Glomerular visceral epithelial cell (primary cell): ENCODE measurements at regions not wholly inside any gene's neighbourhood (a gene's known extent, or its start where the extent isn't known, plus 50 kb on each side); places are given as distances from the start of the nearest gene placed in this dataset.

Experiments used
- DNase-seq: peaks from one replicate; pipeline ENCODE4 v3.0.0-alpha.2; 2016; ENCODE audit errors: extremely low spot score

- DNase-seq: no peak
Measured at GRCh38 chr2:144333143-144333555, 186.8 kb downstream of the ZEB2 start.

DNA sequence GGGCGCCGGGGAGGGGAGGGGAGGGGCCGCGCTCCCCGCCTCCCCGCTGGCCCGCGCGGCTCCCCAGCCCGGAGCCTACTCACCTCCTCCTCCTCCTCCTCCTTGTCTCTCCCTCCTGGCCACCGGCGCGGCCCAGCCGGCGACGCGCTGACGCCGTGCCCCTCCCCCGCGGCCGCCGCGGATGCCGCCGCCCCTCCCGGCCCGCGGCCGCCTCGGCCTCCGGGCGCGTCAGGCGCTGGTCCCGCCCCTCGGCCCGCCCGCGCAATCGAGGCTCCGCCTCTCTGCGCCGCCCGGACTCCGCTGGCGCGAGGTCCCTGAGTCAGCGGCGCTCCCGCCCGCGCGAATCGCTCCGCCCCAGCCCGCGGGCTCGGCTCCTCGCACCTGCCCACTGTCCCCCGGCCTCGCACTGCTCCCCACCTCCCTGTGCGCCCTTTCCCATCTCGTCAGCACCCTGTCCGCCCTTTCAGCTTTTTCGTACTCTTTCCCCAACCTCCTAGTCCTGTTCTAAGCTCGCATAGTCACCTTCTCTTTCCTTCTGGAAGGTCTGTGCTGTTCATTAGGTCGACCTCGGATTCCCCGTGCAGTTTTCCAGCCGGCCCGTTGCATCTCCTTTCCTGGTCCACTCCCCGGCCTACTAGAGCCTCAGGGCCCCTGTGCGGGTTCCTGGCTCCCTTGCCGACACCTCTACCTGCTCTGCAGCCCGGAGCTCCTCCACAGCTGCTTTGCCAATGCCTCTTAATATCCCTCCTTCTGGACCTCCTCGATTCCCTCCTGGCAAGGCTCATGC lies 187.4 kb downstream of the ZEB2 start:
- DNase-seq: peak; percentile 97

- DNase-seq: no peak
Measured at GRCh38 chr2:144331674-144332355, 188.1 kb downstream of the ZEB2 start.

- peak; percentile 23 for DNase-seq
Measured at GRCh38 chr2:144330951-144331673, 188.8 kb downstream of the ZEB2 start.

- no peak for DNase-seq
Measured at GRCh38 chr2:144329472-144329871, 190.4 kb downstream of the ZEB2 start.

GRCh38 chr2:144328938-144329337 lies 191.0 kb downstream of the ZEB2 start:
- DNase-seq: no peak

DNA sequence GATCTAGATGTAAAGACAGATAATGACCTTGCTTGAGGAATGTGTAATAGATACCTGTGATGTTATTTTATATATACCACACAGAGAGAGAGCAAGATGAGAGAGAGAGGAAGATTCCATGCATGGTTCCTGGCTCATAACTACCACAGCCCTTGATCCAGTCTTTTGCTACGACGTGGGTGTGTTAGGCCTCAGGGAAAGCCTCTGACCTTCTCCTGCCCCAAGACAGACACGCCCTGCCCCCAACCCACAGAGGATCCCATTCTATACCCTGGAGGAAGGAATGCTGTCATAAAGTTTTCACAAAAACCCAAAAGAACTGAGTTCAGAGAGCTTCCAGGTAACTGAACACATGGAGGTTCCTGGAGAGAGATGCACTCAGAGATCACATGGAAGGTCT lies 193.1 kb downstream of the ZEB2 start:
- DNase-seq: no peak

GRCh38 chr2:144325086-144325485 lies 194.8 kb downstream of the ZEB2 start:
- peak; percentile 84 for DNase-seq

DNA sequence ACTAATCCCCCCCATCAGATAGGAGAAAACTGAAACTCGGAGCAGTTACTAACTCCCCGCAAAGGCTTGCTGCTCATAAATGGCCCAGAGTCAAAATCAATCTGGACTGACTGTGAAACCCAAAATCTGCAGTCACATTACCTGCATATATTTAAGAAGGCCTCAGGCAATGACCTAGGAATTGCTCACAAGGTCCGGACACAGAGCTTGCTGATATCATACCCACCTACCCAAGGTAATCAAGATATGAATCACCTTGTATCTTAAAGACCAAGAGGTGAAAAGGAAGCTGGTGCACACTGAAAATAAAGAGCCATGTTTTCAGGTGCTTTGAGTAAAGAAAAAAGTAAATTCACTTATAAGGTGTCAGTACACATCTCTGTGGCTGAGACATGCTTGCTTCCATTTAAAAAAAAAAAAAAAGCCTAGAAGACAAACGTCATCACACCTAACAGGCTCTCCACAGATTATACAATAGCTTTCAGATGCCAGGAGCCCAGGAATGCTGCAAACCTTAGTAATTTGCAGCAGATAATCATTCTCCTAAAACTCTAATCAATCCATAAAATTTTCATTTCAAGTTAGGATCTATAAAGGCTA lies 195.4 kb downstream of the ZEB2 start:
- DNase-seq: no peak

- peak; percentile 40 for DNase-seq
Measured at GRCh38 chr2:144323946-144324345, 196.0 kb downstream of the ZEB2 start.

GRCh38 chr2:144322379-144322778 lies 197.5 kb downstream of the ZEB2 start:
- DNase-seq: no peak

DNA sequence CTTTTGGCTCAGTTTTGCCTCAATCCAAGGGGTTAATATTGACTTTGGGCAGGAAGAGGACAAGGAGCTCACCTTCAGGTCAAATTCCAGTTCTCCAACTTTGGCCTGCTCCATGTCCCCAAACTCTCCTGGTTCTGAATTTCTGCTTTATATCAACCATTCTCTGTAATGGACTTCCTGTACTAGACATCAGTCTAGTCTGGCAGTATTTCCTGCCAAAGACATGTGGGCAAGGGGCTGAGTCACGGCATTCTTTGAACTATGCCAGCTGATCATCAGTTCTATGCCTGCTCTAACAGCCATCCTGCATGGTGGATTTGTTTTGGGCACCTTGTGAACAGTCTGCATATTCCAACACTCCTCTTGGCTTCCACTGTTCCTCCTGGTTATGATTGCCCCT lies 199.4 kb downstream of the ZEB2 start:
- peak; percentile 79 for DNase-seq

DNA sequence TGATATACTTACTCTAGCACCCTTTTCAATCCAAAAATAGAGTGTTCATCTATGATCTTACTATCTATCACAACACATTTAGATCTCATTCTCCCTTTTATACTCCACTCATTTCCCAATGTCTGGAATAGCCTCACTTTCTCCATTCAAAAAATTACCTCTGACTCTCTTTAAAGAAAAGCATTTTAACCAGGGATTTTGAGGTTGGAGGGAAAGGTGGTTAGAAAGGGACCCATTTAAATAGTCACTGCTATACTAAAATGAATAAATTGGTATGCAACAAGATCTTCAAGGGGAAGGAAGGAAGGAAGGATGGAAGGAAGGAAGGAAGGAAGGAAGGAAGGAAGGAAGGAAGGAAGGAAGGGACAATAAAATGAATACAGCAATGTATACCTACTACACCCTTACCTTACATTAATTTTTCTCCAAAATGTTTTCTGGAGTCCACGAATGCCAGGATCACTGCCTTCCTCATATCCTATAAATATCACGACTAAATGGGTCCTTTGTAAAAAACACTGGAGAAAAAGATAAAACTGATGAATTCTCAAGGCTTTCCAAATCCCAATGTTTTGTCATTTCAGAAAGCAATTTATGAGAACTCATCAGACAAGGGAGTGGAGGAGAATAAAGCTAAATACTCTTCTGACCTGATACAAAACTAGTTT lies 202.7 kb downstream of the ZEB2 start:
- DNase-seq: no peak

DNA sequence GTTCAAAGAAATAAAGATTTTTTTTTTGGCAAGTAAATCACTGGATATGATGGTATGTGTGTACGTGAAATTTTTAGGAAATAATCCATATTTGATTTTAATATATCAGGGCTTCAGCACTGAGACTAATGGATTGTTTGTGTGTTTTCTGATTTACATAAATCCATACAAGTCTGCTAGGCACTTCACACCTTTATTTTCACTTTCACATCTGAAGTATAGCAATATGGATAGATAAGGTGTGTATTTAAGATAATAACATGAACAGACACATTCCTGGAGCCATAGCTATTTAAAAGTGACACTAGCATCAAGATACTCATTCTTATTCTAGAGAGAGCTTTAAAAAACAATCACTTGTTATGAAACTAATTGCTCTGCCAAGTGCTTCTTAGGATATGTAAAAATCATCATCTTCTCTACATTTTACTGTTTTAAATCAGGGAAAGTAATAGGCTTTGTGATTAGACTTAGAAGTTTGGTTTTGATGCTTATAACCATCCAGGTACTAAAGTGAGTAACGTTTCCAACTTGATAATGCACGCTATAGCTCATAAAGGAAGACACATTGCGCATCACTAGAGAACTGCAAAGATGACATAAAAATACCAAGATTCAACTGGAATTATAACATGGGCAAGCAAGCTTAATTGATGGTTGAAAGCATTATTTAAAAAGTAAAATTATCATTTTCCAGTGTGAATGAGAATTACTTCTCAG lies 208.9 kb downstream of the ZEB2 start:
- DNase-seq: no peak

- no peak for DNase-seq
Measured at GRCh38 chr2:144310484-144310883, 209.4 kb downstream of the ZEB2 start.

DNA sequence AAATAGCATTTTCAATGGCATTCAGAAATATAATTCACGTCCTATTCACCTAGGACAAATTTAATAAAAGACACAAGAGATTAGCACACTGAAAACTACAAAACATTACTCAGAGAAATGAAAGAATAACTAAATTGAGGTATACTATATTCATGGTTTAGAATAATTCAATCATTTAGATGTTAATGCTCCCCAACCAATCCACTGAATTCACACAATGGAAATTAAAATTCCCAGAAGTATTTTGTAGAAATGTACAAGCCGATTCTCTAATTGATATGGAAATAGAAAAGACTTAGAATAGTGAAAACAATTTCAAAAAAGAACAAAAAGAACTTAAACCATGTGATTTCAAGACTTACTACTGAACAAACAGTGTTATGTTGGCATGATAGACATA lies 212.2 kb downstream of the ZEB2 start:
- no peak for DNase-seq

GRCh38 chr2:144304202-144304601 lies 215.7 kb downstream of the ZEB2 start:
- DNase-seq: no peak

- DNase-seq: no peak
Measured at GRCh38 chr2:144300632-144301031, 219.3 kb downstream of the ZEB2 start.

- DNase-seq: no peak
Measured at GRCh38 chr2:144290276-144290675, 229.6 kb downstream of the ZEB2 start.

- no peak for DNase-seq
Measured at GRCh38 chr2:144288438-144288837, 231.5 kb downstream of the ZEB2 start.

GRCh38 chr2:144285324-144285723 lies 234.6 kb downstream of the ZEB2 start:
- DNase-seq: no peak
